ENCODE measurements at regions not wholly inside any gene's neighbourhood (a gene's known extent, or its start where the extent isn't known, plus 50 kb on each side); places are given as distances from the start of the nearest gene placed in this dataset.

- DNase-seq (ENCODE audit: low spot score): no peak
- no peak for TF ChIP-seq CTCF (IDR thresholded peaks at IDR 0.05; ENCODE audit: extremely low read depth, missing control alignments)
These were observed 1153.3 kb upstream of the EYS start for GRCh38 chr6:66860328-66860727.

GRCh38 chr6:66858196-66858595, 1151.2 kb upstream of the EYS start:
- DNase-seq (ENCODE audit: low spot score): no peak
- TF ChIP-seq CTCF (IDR thresholded peaks at IDR 0.05; ENCODE audit: extremely low read depth, missing control alignments): no peak

GRCh38 chr6:66854014-66854413, 1147.0 kb upstream of the EYS start:
- DNase-seq (ENCODE audit: low spot score): no peak
- TF ChIP-seq CTCF (IDR thresholded peaks at IDR 0.05; ENCODE audit: extremely low read depth, missing control alignments): no peak

GRCh38 chr6:66851930-66852329, 1144.9 kb upstream of the EYS start:
- TF ChIP-seq CTCF (IDR thresholded peaks at IDR 0.05; ENCODE audit: extremely low read depth, missing control alignments): no peak
- no peak for DNase-seq (ENCODE audit: low spot score)

DNA sequence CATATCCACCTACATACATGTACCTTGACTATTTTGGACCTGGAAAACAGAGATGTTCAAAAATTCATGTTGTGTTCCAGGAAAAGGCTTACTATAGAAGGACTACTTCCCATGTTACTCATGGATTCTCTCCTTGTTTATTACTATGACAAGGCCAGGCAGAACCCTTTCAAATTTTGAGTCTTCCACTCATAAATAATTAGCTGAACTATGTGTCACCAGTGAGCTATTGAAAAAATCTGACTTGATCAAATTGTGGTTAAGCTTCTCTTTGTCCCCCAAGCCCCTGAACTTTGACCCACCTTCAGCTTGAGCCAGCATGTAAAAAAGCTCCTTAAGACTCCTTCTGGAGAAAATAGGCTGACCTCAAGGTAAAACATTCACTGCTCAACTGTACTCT, 1142.8 kb upstream of the EYS start:
- no peak for DNase-seq (ENCODE audit: low spot score)
- TF ChIP-seq CTCF (IDR thresholded peaks at IDR 0.05; ENCODE audit: extremely low read depth, missing control alignments): no peak

DNA sequence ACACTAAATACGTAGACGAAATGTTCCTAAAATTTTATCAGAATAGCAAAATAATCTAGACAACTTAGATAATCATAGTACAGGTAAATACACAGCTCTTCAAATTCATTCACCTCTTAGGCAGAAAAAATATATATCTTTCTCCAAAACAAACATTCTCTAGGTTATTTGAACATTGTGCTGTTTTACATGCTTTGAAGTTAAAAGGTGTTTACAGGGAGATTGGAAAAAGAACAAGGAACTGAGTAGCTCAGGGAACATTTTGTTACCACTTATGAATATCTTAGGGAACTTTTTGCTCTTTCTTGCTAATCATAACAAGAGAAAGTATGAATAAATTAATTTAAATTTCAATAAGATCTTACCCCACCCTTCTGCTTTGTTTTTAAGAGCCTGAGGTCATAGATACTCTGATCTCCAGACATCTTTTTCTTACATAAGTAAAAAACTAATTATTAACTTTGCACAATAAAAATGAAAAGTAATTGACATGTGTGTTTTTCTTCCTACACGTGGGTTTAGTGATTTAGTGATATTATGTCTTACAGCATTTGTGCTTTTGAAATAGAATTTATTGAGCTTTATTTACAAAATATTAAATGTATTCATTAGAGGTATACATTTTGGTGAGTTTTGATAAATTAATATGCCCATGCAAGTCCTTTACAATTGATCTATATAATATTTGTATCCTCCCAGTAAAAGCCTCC, 1141.4 kb upstream of the EYS start:
- DNase-seq (ENCODE audit: low spot score): no peak
- no peak for TF ChIP-seq CTCF (IDR thresholded peaks at IDR 0.05; ENCODE audit: extremely low read depth, missing control alignments)

GRCh38 chr6:66838764-66839163, 1131.7 kb upstream of the EYS start:
- no peak for TF ChIP-seq CTCF (IDR thresholded peaks at IDR 0.05; ENCODE audit: extremely low read depth, missing control alignments)
- no peak for DNase-seq (ENCODE audit: low spot score)

Measured in GM20000 (cell line).